ENCODE measurements at regions not wholly inside any gene's neighbourhood (a gene's known extent, or its start where the extent isn't known, plus 50 kb on each side); places are given as distances from the start of the nearest gene placed in this dataset.

GRCh38 chr2:66171530-66171929, 263.4 kb upstream of the MEIS1 start:
- Histone ChIP-seq H3K27me3 (no peaks in the 10 kb centered on the region), H3K4me1 (no peaks in the 10 kb centered on the region), H3K4me3 (no peak overlapping the region), H3K27ac (no peak overlapping the region), H3K36me3 (no peaks in the 10 kb centered on the region), H3K9me3 (no peaks in the 10 kb centered on the region)
- no peak for DNase-seq
- intact Hi-C loops (cut with DNase I; ENCODE audit: low total_unique reads), result no loop called here
- TF ChIP-seq CTCF (IDR thresholded peaks at IDR 0.05) (no peak), POLR2A (IDR thresholded peaks at IDR 0.05) (no peak)

- H3K9me3 ChIP-seq, result no peaks in the 10 kb centered on the region
- no peaks in the 10 kb centered on the region for H3K27me3 ChIP-seq
- no peak overlapping the region for H3K27ac ChIP-seq
- TF ChIP-seq CTCF (IDR thresholded peaks at IDR 0.05), result no peak
- no peak for TF ChIP-seq POLR2A (IDR thresholded peaks at IDR 0.05)
- intact Hi-C loops (cut with DNase I; ENCODE audit: low total_unique reads), result no loop called here
- H3K4me3 ChIP-seq, result no peak overlapping the region
- H3K36me3 ChIP-seq, result no peaks in the 10 kb centered on the region
- H3K4me1 ChIP-seq, result no peaks in the 10 kb centered on the region
- DNase-seq, result no peak
These were observed 264.1 kb upstream of the MEIS1 start for GRCh38 chr2:66170744-66171330.

GRCh38 chr2:66169076-66169475, 265.8 kb upstream of the MEIS1 start:
- H3K9me3 ChIP-seq, result no peaks in the 10 kb centered on the region
- TF ChIP-seq CTCF (IDR thresholded peaks at IDR 0.05) (no peak), POLR2A (IDR thresholded peaks at IDR 0.05) (no peak)
- no peak overlapping the region for H3K4me3 ChIP-seq
- H3K36me3 ChIP-seq, result no peaks in the 10 kb centered on the region
- no peaks in the 10 kb centered on the region for H3K4me1 ChIP-seq
- intact Hi-C loops (cut with DNase I; ENCODE audit: low total_unique reads), result no loop called here
- DNase-seq, result no peak
- H3K27me3 ChIP-seq, result no peaks in the 10 kb centered on the region
- no peak overlapping the region for H3K27ac ChIP-seq

- no peaks in the 10 kb centered on the region for H3K36me3 ChIP-seq
- no peaks in the 10 kb centered on the region for H3K9me3 ChIP-seq
- no peak overlapping the region for H3K4me3 ChIP-seq
- DNase-seq, result no peak
- TF ChIP-seq CTCF (IDR thresholded peaks at IDR 0.05) (no peak), POLR2A (IDR thresholded peaks at IDR 0.05) (no peak)
- no peaks in the 10 kb centered on the region for H3K4me1 ChIP-seq
- intact Hi-C loops (cut with DNase I; ENCODE audit: low total_unique reads), result no loop called here
- H3K27ac ChIP-seq, result no peak overlapping the region
- no peaks in the 10 kb centered on the region for H3K27me3 ChIP-seq
These were observed 270.5 kb upstream of the MEIS1 start for GRCh38 chr2:66164470-66164869.

- no peak for DNase-seq
- Histone ChIP-seq H3K27ac (no peak overlapping the region), H3K4me3 (no peak overlapping the region), H3K27me3 (no peaks in the 10 kb centered on the region), H3K36me3 (no peaks in the 10 kb centered on the region), H3K9me3 (peaks cover 0 to 4% of the 10 kb centered on the region in 2 donors), H3K4me1 (no peaks in the 10 kb centered on the region)
- intact Hi-C loops (cut with DNase I; ENCODE audit: low total_unique reads), result no loop called here
- TF ChIP-seq POLR2A (IDR thresholded peaks at IDR 0.05) (no peak), CTCF (IDR thresholded peaks at IDR 0.05) (no peak)
These were observed 278.8 kb upstream of the MEIS1 start for GRCh38 chr2:66156171-66156570.
